HL-60 (cell line): ENCODE measurements at regions not wholly inside any gene's neighbourhood (a gene's known extent, or its start where the extent isn't known, plus 50 kb on each side); places are given as distances from the start of the nearest gene placed in this dataset.

Experiments
- CTCF ChIP-seq: IDR thresholded peaks from one replicate; pipeline ENCODE4 v1.5.1; 2011; ENCODE audit warnings: low read length, control low read depth, inconsistent platforms; ENCODE audit not compliant: insufficient read depth
- GABPA ChIP-seq: IDR thresholded peaks from 2 replicates; pipeline ENCODE4 v1.6.1; 2012; ENCODE audit warnings: low read depth
- POLR2AphosphoS5 ChIP-seq: IDR thresholded peaks from 2 replicates; pipeline ENCODE4 v1.6.1; 2012; ENCODE audit warnings: low read depth
- REST ChIP-seq: IDR thresholded peaks from 2 replicates; pipeline ENCODE4 v1.6.1; 2012; ENCODE audit warnings: low read depth; ENCODE audit not compliant: insufficient replicate concordance
- SPI1 ChIP-seq: IDR thresholded peaks from 2 replicates; pipeline ENCODE4 v1.6.1; 2012; ENCODE audit warnings: low read depth, mild to moderate bottlenecking, borderline replicate concordance

DNA sequence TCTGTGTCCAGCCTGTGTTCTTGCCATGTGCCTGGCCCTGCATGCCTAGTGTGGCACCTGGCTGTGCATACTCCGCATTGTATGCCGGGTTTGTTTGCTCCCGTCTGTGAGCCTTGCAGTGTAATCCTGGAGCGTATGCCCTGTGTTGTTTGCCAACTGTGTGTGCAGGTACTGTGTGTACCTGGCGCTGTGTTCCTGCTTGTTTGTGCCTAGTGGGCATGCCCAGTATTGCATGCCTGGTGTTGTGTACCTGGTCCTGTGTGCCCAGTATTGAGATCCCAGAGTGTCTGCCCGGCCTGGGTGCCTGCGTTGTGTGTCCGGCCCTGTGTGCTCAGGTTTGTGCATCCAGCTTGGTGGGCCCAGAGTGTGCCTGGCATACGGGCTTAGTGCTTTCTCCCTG lies 54.5 kb upstream of the CHRNA7 start:
- TF ChIP-seq CTCF (peak; percentile 4), POLR2AphosphoS5 (no peak), REST (no peak), SPI1 (no peak), GABPA (no peak)
